Fibroblast of lung (primary cell): ENCODE measurements at regions not wholly inside any gene's neighbourhood (a gene's known extent, or its start where the extent isn't known, plus 50 kb on each side); places are given as distances from the start of the nearest gene placed in this dataset.

ENCODE experiments used
- DNase-seq, 2 donors: peaks; one replicate each; pipeline versions ENCODE4 v3.0.0 to v3.0.0-alpha.2; 2010; ENCODE audit warnings: low read depth in 2 of 2
- H2AFZ ChIP-seq: 2 replicates; pipeline ENCODE4 v1.5.1; 2012; ENCODE audit warnings: low read length, control low read depth, inconsistent platforms
- H3K27ac ChIP-seq: 2 replicates; pipeline ENCODE4 v1.5.1; 2011; ENCODE audit warnings: low read length, control low read depth; ENCODE audit not compliant: insufficient read depth
- H3K27me3 ChIP-seq: 2 replicates; pipeline ENCODE4 v1.5.1; 2011; ENCODE audit warnings: mild to moderate bottlenecking, low read length; ENCODE audit not compliant: control insufficient read depth, insufficient read depth
- H3K36me3 ChIP-seq: 2 replicates; pipeline ENCODE4 v1.5.1; 2011; ENCODE audit warnings: low read length; ENCODE audit not compliant: control insufficient read depth, insufficient read depth
- H3K4me1 ChIP-seq: 2 replicates; pipeline ENCODE4 v1.5.1; 2011; ENCODE audit warnings: low read length; ENCODE audit not compliant: control insufficient read depth, insufficient read depth; ENCODE audit errors: extremely low read depth
- H3K4me2 ChIP-seq: 2 replicates; pipeline ENCODE4 v1.5.1; 2011; ENCODE audit warnings: low read length, control low read depth; ENCODE audit not compliant: insufficient read depth; ENCODE audit errors: extremely low read depth
- H3K4me3 ChIP-seq, 4 experiments: fragments of 200-600 bp in 1 of 4; sonication (generic) in 1 of 4; replicated peaks in 1 of 4; 2 replicates each; pipeline ENCODE4 v1.5.1; 2011 to 2016; ENCODE audit warnings: low read length in 4 of 4, low read depth in 3 of 4, mild to moderate bottlenecking in 3 of 4, control low read depth in 2 of 4, inconsistent platforms in 1 of 4, mixed read lengths in 1 of 4; ENCODE audit not compliant: insufficient read depth in 1 of 4; ENCODE audit errors: control extremely low read depth in 1 of 4
- H3K79me2 ChIP-seq: 2 replicates; pipeline ENCODE4 v1.5.1; 2012; ENCODE audit warnings: mild to moderate bottlenecking, low read length, inconsistent platforms; ENCODE audit not compliant: control insufficient read depth, insufficient read depth
- H3K9ac ChIP-seq: 2 replicates; pipeline ENCODE4 v1.5.1; 2011; ENCODE audit warnings: mild to moderate bottlenecking, low read length, control low read depth; ENCODE audit not compliant: insufficient read depth
- H3K9me3 ChIP-seq: 2 replicates; pipeline ENCODE4 v1.5.1; 2012; ENCODE audit warnings: low read depth, low read length; ENCODE audit not compliant: control insufficient read depth, insufficient read depth
- H4K20me1 ChIP-seq: 2 replicates; pipeline ENCODE4 v1.5.1; 2011; ENCODE audit warnings: low read length; ENCODE audit not compliant: control insufficient read depth, insufficient read depth; ENCODE audit errors: extremely low read depth
- EZH2 ChIP-seq: IDR thresholded peaks from 2 replicates; pipeline ENCODE4 v1.5.1; 2012; ENCODE audit warnings: low read length, control low read depth, mild to moderate bottlenecking; ENCODE audit errors: missing control alignments
- TF ChIP-seq, protein P1 (sequence below), 2 donors: IDR thresholded peaks in 1 of 2; conservative IDR thresholded peaks in 1 of 2; 1 replicate in 1 of 2; 2 replicates in 1 of 2; pipeline ENCODE4 v1.5.1; 2011 to 2012; ENCODE audit warnings: low read length in 2 of 2, control low read depth in 1 of 2, inconsistent platforms in 1 of 2, low read depth in 1 of 2, mild to moderate bottlenecking in 1 of 2

DNA sequence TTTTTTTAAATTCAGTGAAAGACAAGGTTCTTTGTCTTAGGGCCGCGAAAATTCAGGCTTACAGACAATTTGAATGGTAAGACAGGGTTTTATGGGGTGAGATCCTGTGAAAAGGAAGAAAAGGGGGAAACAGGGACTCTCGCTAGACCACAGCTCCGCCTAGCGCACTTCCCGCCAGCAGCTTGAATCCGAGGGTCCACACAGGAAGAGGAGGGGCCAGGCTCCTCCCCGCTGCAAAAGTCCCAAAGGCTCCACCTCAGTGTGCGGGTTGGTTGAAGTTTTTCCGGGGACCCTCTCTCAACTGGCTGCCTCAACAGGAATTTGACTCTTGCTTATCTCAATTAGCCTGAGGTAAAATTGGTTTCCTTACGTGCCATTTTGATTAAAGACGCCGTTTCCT, 950.9 kb upstream of the CNTN5 start:
- no peaks in the 10 kb centered on the region for H3K79me2 ChIP-seq
- no peaks in the 10 kb centered on the region for H3K36me3 ChIP-seq
- no peaks in the 10 kb centered on the region for H3K9me3 ChIP-seq
- H3K4me3 ChIP-seq: no peak overlapping the region
- H4K20me1 ChIP-seq: no peaks in the 10 kb centered on the region
- no peak overlapping the region for H2AFZ ChIP-seq
- H3K4me1 ChIP-seq: no peaks in the 10 kb centered on the region
- no peak overlapping the region for H3K4me2 ChIP-seq
- no peaks in the 10 kb centered on the region for H3K27me3 ChIP-seq
- TF ChIP-seq, protein P1, sequence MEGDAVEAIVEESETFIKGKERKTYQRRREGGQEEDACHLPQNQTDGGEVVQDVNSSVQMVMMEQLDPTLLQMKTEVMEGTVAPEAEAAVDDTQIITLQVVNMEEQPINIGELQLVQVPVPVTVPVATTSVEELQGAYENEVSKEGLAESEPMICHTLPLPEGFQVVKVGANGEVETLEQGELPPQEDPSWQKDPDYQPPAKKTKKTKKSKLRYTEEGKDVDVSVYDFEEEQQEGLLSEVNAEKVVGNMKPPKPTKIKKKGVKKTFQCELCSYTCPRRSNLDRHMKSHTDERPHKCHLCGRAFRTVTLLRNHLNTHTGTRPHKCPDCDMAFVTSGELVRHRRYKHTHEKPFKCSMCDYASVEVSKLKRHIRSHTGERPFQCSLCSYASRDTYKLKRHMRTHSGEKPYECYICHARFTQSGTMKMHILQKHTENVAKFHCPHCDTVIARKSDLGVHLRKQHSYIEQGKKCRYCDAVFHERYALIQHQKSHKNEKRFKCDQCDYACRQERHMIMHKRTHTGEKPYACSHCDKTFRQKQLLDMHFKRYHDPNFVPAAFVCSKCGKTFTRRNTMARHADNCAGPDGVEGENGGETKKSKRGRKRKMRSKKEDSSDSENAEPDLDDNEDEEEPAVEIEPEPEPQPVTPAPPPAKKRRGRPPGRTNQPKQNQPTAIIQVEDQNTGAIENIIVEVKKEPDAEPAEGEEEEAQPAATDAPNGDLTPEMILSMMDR (conservative IDR thresholded peaks at IDR 0.05 in 1 of 2, IDR thresholded peaks at IDR 0.05 in 1 of 2; ENCODE audit: low read depth in 1 of 2, low read length in 2 of 2): no peak
- no peak for TF ChIP-seq EZH2
- H3K27ac ChIP-seq: no peak overlapping the region
- no peak overlapping the region for H3K9ac ChIP-seq
- no peak for DNase-seq

DNA sequence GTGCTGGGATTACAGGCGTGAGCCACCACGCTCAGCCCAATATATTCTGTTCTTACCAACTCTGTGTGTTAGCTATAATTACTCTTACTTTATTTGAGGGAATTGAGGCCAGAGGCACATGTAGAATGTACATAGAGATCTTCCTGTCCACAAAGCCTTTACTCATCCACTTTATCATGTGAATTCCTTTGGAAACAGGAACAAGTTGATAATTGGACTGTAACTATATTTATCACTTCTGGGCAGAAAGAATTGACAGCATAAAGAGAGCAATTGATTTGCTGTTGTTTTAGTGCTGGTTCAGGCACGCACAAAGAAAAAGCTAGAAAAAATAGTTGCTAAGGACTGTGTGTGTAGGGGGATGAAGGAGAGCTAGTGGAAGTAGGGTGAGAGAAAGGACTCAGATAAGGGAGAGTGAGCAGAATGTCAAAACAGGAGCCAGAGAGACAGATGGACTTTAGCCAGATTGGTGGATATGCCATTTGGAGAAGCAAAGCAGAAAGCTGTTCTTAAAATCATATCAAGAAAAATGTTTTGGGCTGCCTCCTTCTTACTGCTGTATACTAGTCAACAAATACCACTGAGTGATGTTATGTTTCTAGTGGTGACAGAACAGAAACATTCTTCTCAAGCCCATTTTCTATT, 929.8 kb upstream of the CNTN5 start:
- H4K20me1 ChIP-seq: peaks cover 1% of the 10 kb centered on the region

DNA sequence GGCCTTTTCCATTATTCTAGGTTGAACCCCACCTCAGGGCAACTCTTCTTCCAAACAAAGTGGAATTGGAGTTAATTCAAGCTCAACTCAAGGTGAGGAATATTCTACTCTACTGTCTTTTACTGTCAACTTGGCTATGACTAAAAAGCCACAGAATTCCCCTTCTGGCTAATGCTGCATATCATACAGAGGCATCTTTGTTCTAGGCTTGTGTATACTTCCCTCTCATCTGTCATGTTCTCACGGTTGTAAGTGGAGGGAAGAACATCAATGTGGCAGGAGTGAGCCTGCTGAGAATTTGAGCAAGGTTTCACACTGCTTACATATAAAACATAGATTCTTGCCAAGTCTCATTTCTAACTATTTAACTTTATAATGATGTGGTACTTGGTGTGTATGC, 921.4 kb upstream of the CNTN5 start:
- H3K27me3 ChIP-seq: no peaks in the 10 kb centered on the region
- no peaks in the 10 kb centered on the region for H3K9me3 ChIP-seq
- H3K4me2 ChIP-seq: no peak overlapping the region
- no peaks in the 10 kb centered on the region for H3K4me1 ChIP-seq
- no peak for DNase-seq
- no peak for TF ChIP-seq EZH2
- TF ChIP-seq, protein P1 (conservative IDR thresholded peaks at IDR 0.05 in 1 of 2, IDR thresholded peaks at IDR 0.05 in 1 of 2; ENCODE audit: low read depth in 1 of 2, low read length in 2 of 2): no peak
- H3K36me3 ChIP-seq: no peaks in the 10 kb centered on the region
- no peak overlapping the region for H3K27ac ChIP-seq
- H3K9ac ChIP-seq: no peak overlapping the region
- H3K79me2 ChIP-seq: no peaks in the 10 kb centered on the region
- no peak overlapping the region for H3K4me3 ChIP-seq
- H4K20me1 ChIP-seq: no peaks in the 10 kb centered on the region
- no peak overlapping the region for H2AFZ ChIP-seq

More for the DNA sequence above, 929.8 kb upstream of the CNTN5 start:
- H3K36me3 ChIP-seq: no peaks in the 10 kb centered on the region
- H3K4me2 ChIP-seq: no peak overlapping the region
- no peaks in the 10 kb centered on the region for H3K27me3 ChIP-seq
- H3K4me3 ChIP-seq: no peak overlapping the region
- no peak overlapping the region for H3K27ac ChIP-seq
- H3K9ac ChIP-seq: no peak overlapping the region
- no peak for TF ChIP-seq EZH2
- TF ChIP-seq, protein P1 (conservative IDR thresholded peaks at IDR 0.05 in 1 of 2, IDR thresholded peaks at IDR 0.05 in 1 of 2; ENCODE audit: low read depth in 1 of 2, low read length in 2 of 2): no peak
- H2AFZ ChIP-seq: no peak overlapping the region
- H3K4me1 ChIP-seq: no peaks in the 10 kb centered on the region
- no peak for DNase-seq
- H3K79me2 ChIP-seq: no peaks in the 10 kb centered on the region
- H3K9me3 ChIP-seq: no peaks in the 10 kb centered on the region
